GM23248 (cell line): ENCODE measurements at regions not wholly inside any gene's neighbourhood (a gene's known extent, or its start where the extent isn't known, plus 50 kb on each side); places are given as distances from the start of the nearest gene placed in this dataset.

Experiments
- DNase-seq: peaks from one replicate; pipeline ENCODE4 v3.0.0-alpha.2; 2015
- H2AFZ ChIP-seq: fragments of 200-600 bp; sonication (generic); 2 replicates; pipeline ENCODE4 v1.6.1; 2016; ENCODE audit warnings: antibody characterized with exemption
- H3F3A ChIP-seq: fragments of 200-600 bp; sonication (generic); 2 replicates; pipeline ENCODE4 v1.6.1; 2016; ENCODE audit warnings: mild to moderate bottlenecking, antibody characterized with exemption, mixed run types; ENCODE audit not compliant: insufficient read depth
- H3K27ac ChIP-seq: fragments of 200-600 bp; sonication (generic); 2 replicates; pipeline ENCODE4 v1.5.1; 2016; ENCODE audit warnings: mild to moderate bottlenecking
- H3K27me3 ChIP-seq: fragments of 200-600 bp; sonication (generic); replicated peaks from 2 replicates; pipeline ENCODE4 v1.6.1; 2016; ENCODE audit warnings: mild to moderate bottlenecking; ENCODE audit not compliant: insufficient read depth
- H3K36me3 ChIP-seq: fragments of 200-600 bp; sonication (generic); 2 replicates; pipeline ENCODE4 v1.6.1; 2016; ENCODE audit warnings: low read depth, mild to moderate bottlenecking
- H3K4me1 ChIP-seq: fragments of 200-600 bp; sonication (generic); 2 replicates; pipeline ENCODE4 v1.6.1; 2016; ENCODE audit warnings: mild to moderate bottlenecking; ENCODE audit not compliant: insufficient read depth
- H3K4me2 ChIP-seq: fragments of 200-600 bp; sonication (generic); one replicate; pipeline ENCODE4 v1.6.1; 2016; ENCODE audit warnings: mild to moderate bottlenecking; ENCODE audit not compliant: unreplicated experiment
- H3K4me3 ChIP-seq: fragments of 200-600 bp; sonication (generic); 2 replicates; pipeline ENCODE4 v1.5.1; 2016; ENCODE audit warnings: mild to moderate bottlenecking
- H3K79me2 ChIP-seq: fragments of 200-600 bp; sonication (generic); 2 replicates; pipeline ENCODE4 v1.6.1; 2016; ENCODE audit warnings: mild to moderate bottlenecking; ENCODE audit not compliant: insufficient read depth
- H3K9ac ChIP-seq: fragments of 200-600 bp; sonication (generic); 2 replicates; pipeline ENCODE4 v1.6.1; 2016; ENCODE audit warnings: mild to moderate bottlenecking
- H3K9me2 ChIP-seq: fragments of 200-600 bp; sonication (generic); 2 replicates; pipeline ENCODE4 v1.6.1; 2016; ENCODE audit warnings: mixed run types, mild to moderate bottlenecking, moderate library complexity; ENCODE audit not compliant: insufficient read depth
- H3K9me3 ChIP-seq: fragments of 200-600 bp; sonication (generic); one replicate; pipeline ENCODE4 v1.6.1; 2017; ENCODE audit warnings: low read depth
- H4K20me1 ChIP-seq: fragments of 200-600 bp; sonication (generic); 2 replicates; pipeline ENCODE4 v1.6.0; 2016; ENCODE audit not compliant: insufficient read depth
- EZH2 ChIP-seq: fragments of 200-600 bp; sonication (generic); IDR thresholded peaks from 2 replicates; pipeline ENCODE4 v1.6.1; 2018; ENCODE audit warnings: antibody characterized with exemption, mild to moderate bottlenecking; ENCODE audit not compliant: insufficient read depth, poor library complexity, severe bottlenecking
- EZH2phosphoT487 ChIP-seq: fragments of 200-600 bp; sonication (generic); IDR thresholded peaks from 2 replicates; pipeline ENCODE4 v1.6.1; 2018; ENCODE audit warnings: antibody characterized with exemption, moderate library complexity, mild to moderate bottlenecking, low read depth; ENCODE audit not compliant: insufficient read depth
- WGBS, 2 experiments: methylation state at CpG; one replicate each; pipeline ENCODE4 v1.1.6; 2015 to 2017; ENCODE audit warnings: low lambda C conversion rate in 2 of 2, low coverage in 1 of 2; ENCODE audit errors: missing lambda C conversion rate in 2 of 2; 5-methylcytosine and 5-hydroxymethylcytosine counted together
- in situ Hi-C: fragments of 300-500 bp; cut with MboI; formaldehyde crosslinking; loops from 2 replicates; pipeline ENCODE4 v1.15.0; 2020

- Histone ChIP-seq H4K20me1 (no peaks in the 10 kb centered on the region), H3F3A (no peaks in the 10 kb centered on the region), H3K4me1 (no peaks in the 10 kb centered on the region), H3K9ac (no peak overlapping the region), H3K9me2 (no peaks in the 10 kb centered on the region), H3K9me3 (no peaks in the 10 kb centered on the region), H3K27ac (no peak overlapping the region), H2AFZ (no peak overlapping the region), H3K4me2 (no peak overlapping the region), H3K79me2 (no peaks in the 10 kb centered on the region), H3K27me3 (no peaks in the 10 kb centered on the region), H3K4me3 (no peak overlapping the region), H3K36me3 (no peaks in the 10 kb centered on the region)
- 96 to 98% methylated on average over 3 of the region's 3 CpGs for WGBS, 2 experiments
- in situ Hi-C loops: no loop called here
- no peak for TF ChIP-seq EZH2phosphoT487
- no peak for TF ChIP-seq EZH2
- no peak for DNase-seq
Measured at GRCh38 chr3:152516216-152516615, 247.5 kb downstream of the MBNL1 start.

DNA sequence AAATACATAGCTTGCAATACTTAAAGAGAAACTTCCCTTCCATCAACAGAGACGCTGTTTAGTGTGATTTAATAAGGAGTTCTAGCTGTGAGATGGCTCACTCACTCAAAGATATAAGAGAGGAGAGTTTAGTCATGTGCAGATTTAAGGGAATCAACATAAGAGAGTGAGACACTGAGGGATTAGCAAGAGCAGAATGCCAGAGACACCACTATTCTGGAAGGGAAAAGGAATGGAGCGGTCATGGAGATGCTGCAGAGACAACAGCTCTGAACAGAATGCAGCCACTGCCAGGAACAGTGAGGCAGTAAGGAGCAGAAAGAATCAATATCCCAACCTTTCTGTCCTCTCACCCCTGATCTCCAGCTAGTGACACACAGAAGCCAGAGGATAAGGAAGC is 248.8 kb downstream of the MBNL1 start:
- no peaks in the 10 kb centered on the region for H3K4me1 ChIP-seq
- no peaks in the 10 kb centered on the region for H3K27me3 ChIP-seq
- no peaks in the 10 kb centered on the region for H3K79me2 ChIP-seq
- H2AFZ ChIP-seq: no peak overlapping the region
- in situ Hi-C loops: no loop called here
- H3K9me2 ChIP-seq: no peaks in the 10 kb centered on the region
- H3K27ac ChIP-seq: no peak overlapping the region
- no peak for TF ChIP-seq EZH2
- TF ChIP-seq EZH2phosphoT487: no peak
- WGBS, 2 experiments: 95 to 100% methylated on average over 2 of the region's 2 CpGs
- no peak overlapping the region for H3K4me3 ChIP-seq
- H3K9me3 ChIP-seq: no peaks in the 10 kb centered on the region
- H4K20me1 ChIP-seq: no peaks in the 10 kb centered on the region
- no peak for DNase-seq
- no peaks in the 10 kb centered on the region for H3F3A ChIP-seq
- H3K9ac ChIP-seq: no peak overlapping the region
- no peak overlapping the region for H3K4me2 ChIP-seq
- no peaks in the 10 kb centered on the region for H3K36me3 ChIP-seq

GRCh38 chr3:152518346-152518745 is 249.6 kb downstream of the MBNL1 start:
- Histone ChIP-seq H3K9me3 (no peaks in the 10 kb centered on the region), H3K36me3 (no peaks in the 10 kb centered on the region), H3K27ac (no peak overlapping the region), H3K4me3 (no peak overlapping the region), H3K79me2 (no peaks in the 10 kb centered on the region), H2AFZ (no peak overlapping the region), H3K4me1 (no peaks in the 10 kb centered on the region), H3K9ac (no peak overlapping the region), H4K20me1 (no peaks in the 10 kb centered on the region), H3F3A (no peaks in the 10 kb centered on the region), H3K27me3 (no peaks in the 10 kb centered on the region), H3K9me2 (no peaks in the 10 kb centered on the region), H3K4me2 (no peak overlapping the region)
- TF ChIP-seq EZH2phosphoT487 (no peak), EZH2 (no peak)
- DNase-seq: no peak
- WGBS, 2 experiments: 81 to 92% methylated on average over 2 of the region's 2 CpGs
- in situ Hi-C loops: no loop called here

DNA sequence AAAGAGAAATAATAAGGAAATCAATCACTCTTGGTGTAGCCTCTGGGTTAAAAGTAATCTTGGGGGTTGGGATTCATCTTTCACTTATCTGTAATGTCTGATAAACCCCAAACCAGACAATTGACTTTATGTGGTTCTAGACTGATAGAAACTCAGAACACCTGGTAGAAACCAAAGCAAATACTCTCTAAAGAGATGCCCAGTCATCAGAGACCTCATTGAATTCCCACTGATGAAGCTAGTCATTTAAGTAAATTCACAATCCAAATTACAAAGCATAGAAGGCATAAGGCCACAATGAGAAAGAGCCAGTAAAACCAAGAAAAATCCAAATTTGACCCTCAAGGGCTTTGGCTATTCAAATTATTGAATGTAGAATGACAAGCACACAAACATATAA is 250.6 kb downstream of the MBNL1 start:
- H3K9me3 ChIP-seq: no peaks in the 10 kb centered on the region
- H3K4me2 ChIP-seq: no peak overlapping the region
- TF ChIP-seq EZH2phosphoT487 (no peak), EZH2 (no peak)
- DNase-seq: no peak
- H4K20me1 ChIP-seq: no peaks in the 10 kb centered on the region
- no peak overlapping the region for H3K4me3 ChIP-seq
- H3K36me3 ChIP-seq: no peaks in the 10 kb centered on the region
- no peaks in the 10 kb centered on the region for H3K4me1 ChIP-seq
- no peaks in the 10 kb centered on the region for H3K9me2 ChIP-seq
- no peaks in the 10 kb centered on the region for H3K79me2 ChIP-seq
- in situ Hi-C loops: no loop called here
- no peak overlapping the region for H2AFZ ChIP-seq
- H3K27ac ChIP-seq: no peak overlapping the region
- H3K9ac ChIP-seq: no peak overlapping the region
- no peaks in the 10 kb centered on the region for H3K27me3 ChIP-seq
- no peaks in the 10 kb centered on the region for H3F3A ChIP-seq

GRCh38 chr3:152522036-152522435 is 253.3 kb downstream of the MBNL1 start:
- no peak overlapping the region for H2AFZ ChIP-seq
- 95 to 96% methylated on average over 1 of the region's 1 CpG for WGBS, 2 experiments
- H3K9me3 ChIP-seq: no peaks in the 10 kb centered on the region
- in situ Hi-C loops: no loop called here
- H3F3A ChIP-seq: no peaks in the 10 kb centered on the region
- H3K9me2 ChIP-seq: no peaks in the 10 kb centered on the region
- no peak for DNase-seq
- H3K79me2 ChIP-seq: no peaks in the 10 kb centered on the region
- no peaks in the 10 kb centered on the region for H3K4me1 ChIP-seq
- no peak overlapping the region for H3K9ac ChIP-seq
- H3K27me3 ChIP-seq: no peaks in the 10 kb centered on the region
- H4K20me1 ChIP-seq: no peaks in the 10 kb centered on the region
- TF ChIP-seq EZH2phosphoT487 (no peak), EZH2 (no peak)
- H3K4me2 ChIP-seq: no peak overlapping the region
- H3K36me3 ChIP-seq: no peaks in the 10 kb centered on the region
- no peak overlapping the region for H3K27ac ChIP-seq
- no peak overlapping the region for H3K4me3 ChIP-seq
